Cardiac fibroblast (primary cell): ENCODE measurements at regions not wholly inside any gene's neighbourhood (a gene's known extent, or its start where the extent isn't known, plus 50 kb on each side); places are given as distances from the start of the nearest gene placed in this dataset.
"Not testable (repeated sequence)": the region's sequence is repeated elsewhere in the genome, so short reads cannot be mapped to it uniquely, and the experiment has no call there.

Experiments used
- DNase-seq, 2 donors: peaks; one replicate each; pipeline versions ENCODE4 v3.0.0 to v3.0.0-alpha.2; 2010; ENCODE audit warnings: low read depth in 2 of 2
- H3K4me3 ChIP-seq, 2 donors: replicated peaks in 1 of 2; 1 replicate in 1 of 2; 2 replicates in 1 of 2; pipeline ENCODE4 v1.5.1; 2011; ENCODE audit warnings: low read depth in 2 of 2, low read length in 2 of 2, mild to moderate bottlenecking in 2 of 2, moderate library complexity in 1 of 2
- TF ChIP-seq, protein P1 (sequence below): IDR thresholded peaks from one replicate; pipeline ENCODE4 v1.5.1; 2011; ENCODE audit warnings: low read depth, mild to moderate bottlenecking, low read length, inconsistent platforms

DNA sequence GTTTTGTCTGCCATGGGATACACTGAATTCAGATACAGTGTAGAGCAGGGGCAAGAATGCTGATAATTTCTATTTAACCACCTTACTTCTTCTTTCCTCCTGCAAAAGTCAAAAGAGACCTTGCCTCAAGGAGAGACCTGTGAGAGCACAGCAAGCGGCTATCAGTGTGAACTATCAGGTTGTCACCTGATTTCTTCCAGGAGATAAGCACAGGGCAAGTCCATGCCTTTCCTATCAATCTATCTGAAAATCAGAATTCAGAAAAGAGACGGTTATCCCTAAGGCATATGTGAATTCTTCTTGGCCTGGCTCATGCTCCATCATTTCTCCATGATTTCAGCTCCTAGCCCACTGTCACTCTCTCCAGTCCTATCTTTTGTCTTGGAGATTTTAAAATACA, 128.9 kb upstream of the CCND2 start:
- no peak overlapping the region for H3K4me3 ChIP-seq
- DNase-seq: no peak
- TF ChIP-seq, protein P1, sequence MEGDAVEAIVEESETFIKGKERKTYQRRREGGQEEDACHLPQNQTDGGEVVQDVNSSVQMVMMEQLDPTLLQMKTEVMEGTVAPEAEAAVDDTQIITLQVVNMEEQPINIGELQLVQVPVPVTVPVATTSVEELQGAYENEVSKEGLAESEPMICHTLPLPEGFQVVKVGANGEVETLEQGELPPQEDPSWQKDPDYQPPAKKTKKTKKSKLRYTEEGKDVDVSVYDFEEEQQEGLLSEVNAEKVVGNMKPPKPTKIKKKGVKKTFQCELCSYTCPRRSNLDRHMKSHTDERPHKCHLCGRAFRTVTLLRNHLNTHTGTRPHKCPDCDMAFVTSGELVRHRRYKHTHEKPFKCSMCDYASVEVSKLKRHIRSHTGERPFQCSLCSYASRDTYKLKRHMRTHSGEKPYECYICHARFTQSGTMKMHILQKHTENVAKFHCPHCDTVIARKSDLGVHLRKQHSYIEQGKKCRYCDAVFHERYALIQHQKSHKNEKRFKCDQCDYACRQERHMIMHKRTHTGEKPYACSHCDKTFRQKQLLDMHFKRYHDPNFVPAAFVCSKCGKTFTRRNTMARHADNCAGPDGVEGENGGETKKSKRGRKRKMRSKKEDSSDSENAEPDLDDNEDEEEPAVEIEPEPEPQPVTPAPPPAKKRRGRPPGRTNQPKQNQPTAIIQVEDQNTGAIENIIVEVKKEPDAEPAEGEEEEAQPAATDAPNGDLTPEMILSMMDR: no peak

DNA sequence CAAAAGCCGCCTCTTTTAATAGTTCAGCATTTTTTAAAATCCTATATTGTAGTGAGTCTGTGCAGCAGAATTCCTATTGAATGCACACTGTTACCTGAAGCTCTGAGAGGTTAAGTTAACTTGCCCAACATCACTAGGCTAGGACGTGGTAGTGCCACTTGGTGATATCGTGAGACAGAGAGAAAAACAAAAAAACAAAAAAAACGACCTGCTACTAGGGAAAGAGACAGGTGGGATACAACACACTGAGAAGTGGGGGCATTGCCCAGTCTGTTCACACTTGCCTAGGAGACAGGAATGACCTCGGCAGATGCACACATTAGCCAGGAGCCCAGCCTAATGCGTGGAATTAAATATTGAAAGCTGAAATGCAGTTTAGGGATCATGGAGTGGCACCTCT, 129.7 kb upstream of the CCND2 start:
- TF ChIP-seq, protein P1: no peak
- H3K4me3 ChIP-seq: no peak overlapping the region
- DNase-seq: no peak

DNA sequence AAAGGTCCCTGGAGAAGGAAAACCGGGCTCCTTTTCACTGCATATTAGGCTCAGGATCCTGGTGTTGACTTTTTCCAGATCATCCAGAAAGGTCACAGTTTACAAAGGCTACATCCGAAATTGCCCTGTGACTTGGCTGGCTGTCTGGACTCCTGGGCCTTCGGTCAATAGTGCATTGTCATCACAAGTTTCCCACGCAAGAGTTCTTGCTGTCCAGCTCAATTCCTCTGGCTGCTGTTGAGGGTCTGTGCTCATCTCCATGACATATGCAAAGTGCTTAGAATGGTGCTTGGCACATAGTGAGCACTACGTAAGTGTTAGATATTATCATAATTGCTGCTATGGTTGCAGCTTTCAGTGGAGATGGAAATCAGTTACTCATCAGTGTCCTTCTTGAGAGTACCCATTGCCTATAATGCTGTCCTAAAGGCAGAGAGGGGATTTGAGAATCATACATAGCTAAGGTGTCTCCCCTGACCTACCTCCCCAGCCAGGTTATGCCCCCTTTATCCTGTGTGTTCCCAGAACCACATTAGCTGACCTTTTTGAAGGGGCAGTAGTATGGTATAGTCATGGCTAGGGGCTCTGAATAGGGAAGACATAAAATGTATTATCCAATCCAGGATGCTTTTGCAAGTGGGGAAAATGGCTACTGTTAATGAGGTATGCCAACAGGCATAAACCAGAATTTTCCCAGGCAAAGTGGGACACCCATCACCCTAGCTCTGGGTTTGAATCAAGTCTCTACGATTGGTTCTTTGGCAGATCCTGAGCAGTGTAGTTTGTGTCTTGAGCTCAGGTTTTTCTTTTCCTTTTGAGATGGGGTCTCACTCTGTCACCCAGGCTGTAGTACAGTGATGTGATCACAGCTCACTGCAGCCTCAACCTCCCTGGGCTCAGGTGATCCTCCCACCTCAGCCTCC, 132.0 kb upstream of the CCND2 start:
- no peak overlapping the region for H3K4me3 ChIP-seq
- no peak for DNase-seq
- TF ChIP-seq, protein P1: no peak

DNA sequence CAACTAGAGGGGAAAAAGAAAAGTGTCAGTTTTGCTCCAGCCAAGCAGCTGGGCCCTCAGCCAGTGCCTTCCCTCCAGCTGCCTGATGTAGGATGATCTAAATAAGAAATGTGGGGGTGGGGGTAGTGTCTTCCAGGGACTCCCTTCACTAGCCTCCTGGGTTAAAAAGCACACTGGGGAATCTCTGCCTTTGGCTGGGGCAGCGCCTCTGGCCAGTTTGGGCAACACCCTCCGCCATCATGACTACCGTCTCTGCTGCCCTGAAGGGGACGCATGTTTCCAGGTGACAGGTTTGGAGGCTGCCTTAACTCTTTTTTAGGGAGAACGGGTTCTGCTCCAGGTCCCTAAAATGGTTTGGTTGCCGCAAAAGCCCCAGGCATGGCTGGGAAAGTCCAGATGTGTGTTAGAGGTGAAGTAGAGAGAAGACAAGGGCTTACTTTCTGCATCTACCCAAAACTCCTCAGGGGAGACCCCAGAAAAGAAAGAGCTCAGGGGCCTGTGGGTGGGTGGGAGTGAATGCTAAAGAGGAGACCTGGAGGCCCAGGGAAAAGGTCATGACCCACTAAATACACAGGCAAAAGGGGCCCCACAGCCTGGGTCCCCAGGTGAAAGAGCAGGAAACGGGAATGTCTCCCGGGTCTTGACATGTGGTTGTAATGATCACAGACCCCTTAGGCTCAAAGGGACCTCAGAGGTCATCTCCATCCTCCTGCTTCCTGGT, 132.8 kb upstream of the CCND2 start:
- no peak overlapping the region for H3K4me3 ChIP-seq
- DNase-seq: no peak
- TF ChIP-seq, protein P1: no peak

GRCh38 chr12:4139191-4139590, 134.4 kb upstream of the CCND2 start:
- no peak overlapping the region for H3K4me3 ChIP-seq
- no peak for DNase-seq
- TF ChIP-seq, protein P1: no peak

DNA sequence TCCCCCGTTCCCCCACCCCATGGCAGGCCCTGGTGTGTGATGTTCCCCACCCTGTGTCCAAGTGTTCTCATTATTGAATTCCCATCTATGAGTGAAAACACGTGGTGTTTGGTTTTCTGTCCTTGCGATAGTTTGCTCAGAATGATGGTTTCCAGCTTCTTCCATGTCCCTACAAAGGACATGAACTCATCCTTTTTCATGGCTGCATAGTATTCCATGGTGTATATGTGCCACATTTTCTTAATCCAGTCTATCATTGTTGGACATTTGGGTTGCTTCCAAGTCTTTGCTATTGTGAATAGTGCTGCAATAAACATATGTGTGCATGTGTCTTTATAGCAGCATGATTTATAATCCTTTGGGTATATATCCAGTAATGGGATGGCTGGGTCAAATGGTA, 135.0 kb upstream of the CCND2 start:
- H3K4me3 ChIP-seq, DNase-seq: not testable (repeated sequence)

DNA sequence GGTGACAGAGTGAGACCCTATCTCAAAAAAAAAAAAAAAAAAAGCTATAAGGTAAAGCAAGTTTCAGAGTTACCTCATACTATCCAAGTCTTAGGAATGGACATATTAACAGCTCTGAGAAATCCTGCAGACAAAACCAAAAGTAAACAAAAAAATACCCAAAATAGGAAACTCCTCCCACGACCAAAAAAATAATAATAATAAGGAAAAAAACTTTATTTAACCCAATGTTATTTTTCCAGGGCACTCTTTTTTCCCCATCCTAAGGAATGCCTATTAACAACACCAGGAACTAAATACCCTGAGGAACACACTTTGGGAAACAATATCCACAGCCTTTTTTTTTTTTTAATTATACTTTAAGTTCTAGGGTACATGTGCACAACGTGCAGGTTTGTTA, 135.5 kb upstream of the CCND2 start:
- TF ChIP-seq, protein P1: no peak
- H3K4me3 ChIP-seq: no peak overlapping the region
- no peak for DNase-seq
